ENCODE measurements at regions not wholly inside any gene's neighbourhood (a gene's known extent, or its start where the extent isn't known, plus 50 kb on each side); places are given as distances from the start of the nearest gene placed in this dataset.

GRCh38 chr6:150539568-150539967, 60.1 kb upstream of the PLEKHG1 start:
- no peak for DNase-seq

- DNase-seq, result no peak
These were observed 58.1 kb upstream of the PLEKHG1 start for GRCh38 chr6:150541576-150541975.

- DNase-seq, result no peak
These were observed 56.5 kb upstream of the PLEKHG1 start for GRCh38 chr6:150543178-150543577.

GRCh38 chr6:150544793-150545192, 54.9 kb upstream of the PLEKHG1 start:
- no peak for DNase-seq

GRCh38 chr6:150546457-150546856, 53.2 kb upstream of the PLEKHG1 start:
- no peak for DNase-seq

GRCh38 chr6:150547502-150548222, 52.0 kb upstream of the PLEKHG1 start:
- no peak for DNase-seq

- DNase-seq, result no peak
These were observed 51.4 kb upstream of the PLEKHG1 start for GRCh38 chr6:150548330-150548729.

GRCh38 chr6:150549007-150549406, 50.7 kb upstream of the PLEKHG1 start:
- DNase-seq, result no peak

- no peak for DNase-seq
These were observed 50.0 kb upstream of the PLEKHG1 start for GRCh38 chr6:150549674-150550101.

Measured in left hindlimb (tissue), 1 donor.